ENCODE measurements at regions not wholly inside any gene's neighbourhood (a gene's known extent, or its start where the extent isn't known, plus 50 kb on each side); places are given as distances from the start of the nearest gene placed in this dataset.
"Not testable (repeated sequence)": the region's sequence is repeated elsewhere in the genome, so short reads cannot be mapped to it uniquely, and the experiment has no call there.

GRCh38 chr13:103948426-103948825 is 882.2 kb upstream of the SLC10A2 start:
- peak; percentile 2 for DNase-seq (ENCODE audit: low spot score)

GRCh38 chr13:103945836-103946235 is 879.6 kb upstream of the SLC10A2 start:
- peak; percentile 23 for DNase-seq (ENCODE audit: low spot score)

GRCh38 chr13:103941506-103942140 is 875.4 kb upstream of the SLC10A2 start:
- peak; percentile 5 for DNase-seq (ENCODE audit: low spot score)

- DNase-seq (ENCODE audit: low spot score) = no peak
Measured at GRCh38 chr13:103935117-103935516, 868.9 kb upstream of the SLC10A2 start.

GRCh38 chr13:103931885-103932284 is 865.7 kb upstream of the SLC10A2 start:
- no peak for DNase-seq (ENCODE audit: low spot score)

GRCh38 chr13:103931331-103931845 is 865.2 kb upstream of the SLC10A2 start:
- no peak for DNase-seq (ENCODE audit: low spot score)

- DNase-seq (ENCODE audit: low spot score) = no peak
Measured at GRCh38 chr13:103926118-103926517, 859.9 kb upstream of the SLC10A2 start.

GRCh38 chr13:103908911-103909310 is 842.7 kb upstream of the SLC10A2 start:
- DNase-seq (ENCODE audit: low spot score) = no peak

GRCh38 chr13:103908274-103908673 is 842.1 kb upstream of the SLC10A2 start:
- DNase-seq (ENCODE audit: low spot score) = no peak

GRCh38 chr13:103903790-103904189 is 837.6 kb upstream of the SLC10A2 start:
- DNase-seq (ENCODE audit: low spot score) = no peak

GRCh38 chr13:103898481-103898880 is 832.3 kb upstream of the SLC10A2 start:
- DNase-seq (ENCODE audit: low spot score) = no peak

GRCh38 chr13:103895835-103896531 is 829.8 kb upstream of the SLC10A2 start:
- no peak for DNase-seq (ENCODE audit: low spot score)

- DNase-seq (ENCODE audit: low spot score) = no peak
Measured at GRCh38 chr13:103894626-103895025, 828.4 kb upstream of the SLC10A2 start.

- DNase-seq (ENCODE audit: low spot score) = no peak
Measured at GRCh38 chr13:103884101-103884723, 818.0 kb upstream of the SLC10A2 start.

- peak; percentile 72 for DNase-seq (ENCODE audit: low spot score)
Measured at GRCh38 chr13:103883698-103884097, 817.5 kb upstream of the SLC10A2 start.

GRCh38 chr13:103883164-103883563 is 816.9 kb upstream of the SLC10A2 start:
- peak; percentile 95 for DNase-seq (ENCODE audit: low spot score)

- not testable (repeated sequence) for DNase-seq (ENCODE audit: low spot score)
Measured at GRCh38 chr13:103880146-103880545, 813.9 kb upstream of the SLC10A2 start.

GRCh38 chr13:103878891-103879605 is 812.8 kb upstream of the SLC10A2 start:
- peak; percentile 35 for DNase-seq (ENCODE audit: low spot score)

GRCh38 chr13:103876571-103876970 is 810.4 kb upstream of the SLC10A2 start:
- no peak for DNase-seq (ENCODE audit: low spot score)

GRCh38 chr13:103873725-103874124 is 807.5 kb upstream of the SLC10A2 start:
- no peak for DNase-seq (ENCODE audit: low spot score)

GRCh38 chr13:103866048-103866447 is 799.8 kb upstream of the SLC10A2 start:
- DNase-seq (ENCODE audit: low spot score) = no peak

- no peak for DNase-seq (ENCODE audit: low spot score)
Measured at GRCh38 chr13:103862525-103862924, 796.3 kb upstream of the SLC10A2 start.
